CD4-positive, alpha-beta memory T cell (primary cell): ENCODE measurements at regions not wholly inside any gene's neighbourhood (a gene's known extent, or its start where the extent isn't known, plus 50 kb on each side); places are given as distances from the start of the nearest gene placed in this dataset.

Experiments
- CTCF ChIA-PET: fragments of 350-600 bp; sonication (Branson Sonifier 250); formaldehyde crosslinking; loops from one replicate; lab custom pipeline; 2021; ENCODE audit warnings: inconsistent platforms; ENCODE audit not compliant: partially characterized antibody; lab: Charles Lee
- POLR2A ChIA-PET: fragments of 350-600 bp; sonication (Branson Sonifier 250); formaldehyde crosslinking; loops from one replicate; lab custom pipeline; 2021; ENCODE audit not compliant: partially characterized antibody; lab: Charles Lee
- DNase-seq, 5 donors: peaks; one replicate each; pipeline versions ENCODE4 v3.0.0 to v3.0.0-alpha.2; 2020 to 2022; ENCODE audit warnings: mixed read lengths in 1 of 5
- H3K27ac ChIP-seq: one replicate; pipeline ENCODE4 v1.7.0; 2013; ENCODE audit warnings: low read depth, low read length
- H3K27me3 ChIP-seq: 2 replicates; pipeline ENCODE4 v1.7.0; 2013; ENCODE audit warnings: mild to moderate bottlenecking, low read length, moderate library complexity; ENCODE audit not compliant: insufficient read depth
- H3K36me3 ChIP-seq: 2 replicates; pipeline ENCODE4 v1.7.0; 2013; ENCODE audit warnings: mild to moderate bottlenecking, low read length, moderate library complexity; ENCODE audit not compliant: insufficient read depth
- H3K4me1 ChIP-seq: 2 replicates; pipeline ENCODE4 v1.7.0; 2013; ENCODE audit warnings: mild to moderate bottlenecking, low read length, moderate library complexity; ENCODE audit not compliant: insufficient read depth
- H3K4me3 ChIP-seq, 2 donors: one replicate each; pipeline ENCODE4 v1.7.0; 2013; ENCODE audit warnings: low read length in 2 of 2, mild to moderate bottlenecking in 1 of 2
- H3K9me3 ChIP-seq, 2 donors: one replicate each; pipeline ENCODE4 v1.7.0; 2013; ENCODE audit warnings: low read length in 2 of 2, control low read depth in 1 of 2; ENCODE audit not compliant: control insufficient read depth in 1 of 2
- H3K27ac Mint-ChIP-seq, 7 donors: one replicate each; pipeline ENCODE4 v1.8.0; 2020 to 2021; ENCODE audit warnings: mixed read lengths in 7 of 7, mild to moderate bottlenecking in 6 of 7, inconsistent platforms in 3 of 7, moderate library complexity in 3 of 7
- H3K27me3 Mint-ChIP-seq, 2 donors: one replicate each; pipeline ENCODE4 v1.8.0; 2020 to 2021; ENCODE audit warnings: mixed read lengths in 2 of 2
- H3K36me3 Mint-ChIP-seq, 2 donors: one replicate each; pipeline ENCODE4 v1.8.0; 2020 to 2021; ENCODE audit warnings: mixed read lengths in 2 of 2, inconsistent platforms in 1 of 2, mild to moderate bottlenecking in 1 of 2
- H3K4me1 Mint-ChIP-seq, 4 donors: one replicate each; pipeline ENCODE4 v1.8.0; 2020 to 2021; ENCODE audit warnings: mixed read lengths in 4 of 4, mild to moderate bottlenecking in 1 of 4
- H3K4me3 Mint-ChIP-seq, 8 donors: one replicate each; pipeline ENCODE4 v1.8.0; 2020 to 2021; ENCODE audit warnings: mixed read lengths in 8 of 8, mild to moderate bottlenecking in 7 of 8, moderate library complexity in 6 of 8, inconsistent platforms in 3 of 8
- H3K9me3 Mint-ChIP-seq, 8 donors: one replicate each; pipeline ENCODE4 v1.8.0; 2020 to 2021; ENCODE audit warnings: mixed read lengths in 8 of 8, mild to moderate bottlenecking in 5 of 8, inconsistent platforms in 3 of 8, moderate library complexity in 1 of 8
- intact Hi-C: fragments of 100-400 bp; cut with micrococcal nuclease; formaldehyde crosslinking; loops from one replicate; pipeline ENCODE4 v1.15.1; 2023

GRCh38 chr4:126242679-126243390 is 928.1 kb downstream of the FAT4 start:
- intact Hi-C loops = no loop called here
- no peak overlapping the region for H3K4me3 ChIP-seq
- no peaks in the 10 kb centered on the region for H3K27me3 ChIP-seq
- H3K9me3 Mint-ChIP-seq = peaks cover 2 to 19% (median 5%) of the 10 kb centered on the region in 8 donors
- H3K36me3 Mint-ChIP-seq = no peaks in the 10 kb centered on the region
- no peaks in the 10 kb centered on the region for H3K27me3 Mint-ChIP-seq
- ChIA-PET POLR2A (no interaction called here), CTCF (no interaction called here)
- peaks cover 0 to 3% of the 10 kb centered on the region in 2 donors for H3K9me3 ChIP-seq
- no peak overlapping the region for H3K27ac ChIP-seq
- H3K27ac Mint-ChIP-seq = no peak overlapping the region
- H3K36me3 ChIP-seq = no peaks in the 10 kb centered on the region
- no peak overlapping the region for H3K4me3 Mint-ChIP-seq
- no peaks in the 10 kb centered on the region for H3K4me1 Mint-ChIP-seq
- no peak for DNase-seq
- H3K4me1 ChIP-seq = no peaks in the 10 kb centered on the region

- Mint-ChIP-seq H3K9me3 (peaks cover 0 to 16% (median 6%) of the 10 kb centered on the region in 8 donors), H3K27ac (no peak overlapping the region), H3K4me1 (no peaks in the 10 kb centered on the region), H3K27me3 (no peaks in the 10 kb centered on the region), H3K36me3 (no peaks in the 10 kb centered on the region), H3K4me3 (no peak overlapping the region)
- DNase-seq = no peak
- Histone ChIP-seq H3K9me3 (peaks cover 0 to 3% of the 10 kb centered on the region in 2 donors), H3K4me3 (no peak overlapping the region), H3K4me1 (no peaks in the 10 kb centered on the region), H3K27ac (no peak overlapping the region), H3K36me3 (no peaks in the 10 kb centered on the region), H3K27me3 (no peaks in the 10 kb centered on the region)
- POLR2A ChIA-PET = no interaction called here
- intact Hi-C loops = no loop called here
- CTCF ChIA-PET = no interaction called here
Measured at GRCh38 chr4:126247409-126247808, 932.7 kb downstream of the FAT4 start.

- POLR2A ChIA-PET = no interaction called here
- H3K4me3 ChIP-seq = no peak overlapping the region
- no peaks in the 10 kb centered on the region for H3K9me3 ChIP-seq
- Mint-ChIP-seq H3K9me3 (peaks cover 0 to 19% (median 7%) of the 10 kb centered on the region in 8 donors), H3K4me1 (no peaks in the 10 kb centered on the region), H3K27me3 (no peaks in the 10 kb centered on the region), H3K4me3 (no peak overlapping the region), H3K27ac (no peak overlapping the region), H3K36me3 (no peaks in the 10 kb centered on the region)
- H3K27me3 ChIP-seq = no peaks in the 10 kb centered on the region
- intact Hi-C loops = no loop called here
- DNase-seq = no peak
- H3K27ac ChIP-seq = no peak overlapping the region
- H3K4me1 ChIP-seq = no peaks in the 10 kb centered on the region
- no peaks in the 10 kb centered on the region for H3K36me3 ChIP-seq
- CTCF ChIA-PET = no interaction called here
Measured at GRCh38 chr4:126250006-126250405, 935.3 kb downstream of the FAT4 start.

- Mint-ChIP-seq H3K27ac (no peak overlapping the region), H3K4me1 (no peaks in the 10 kb centered on the region), H3K9me3 (peaks cover 0 to 13% (median 6%) of the 10 kb centered on the region in 8 donors), H3K27me3 (no peaks in the 10 kb centered on the region), H3K4me3 (no peak overlapping the region), H3K36me3 (no peaks in the 10 kb centered on the region)
- Histone ChIP-seq H3K36me3 (no peaks in the 10 kb centered on the region), H3K4me1 (no peaks in the 10 kb centered on the region), H3K4me3 (no peak overlapping the region), H3K27ac (no peak overlapping the region), H3K9me3 (no peaks in the 10 kb centered on the region), H3K27me3 (no peaks in the 10 kb centered on the region)
- no peak for DNase-seq
- intact Hi-C loops = no loop called here
- POLR2A ChIA-PET = no interaction called here
- CTCF ChIA-PET = no interaction called here
Measured at GRCh38 chr4:126251169-126251568, 936.4 kb downstream of the FAT4 start.

GRCh38 chr4:126262665-126263064 is 947.9 kb downstream of the FAT4 start:
- POLR2A ChIA-PET = no interaction called here
- H3K27ac Mint-ChIP-seq = no peak overlapping the region
- CTCF ChIA-PET = interaction anchor here (0.8 kb wide), 1 partner anchor 9 kb away, joined by 4 read pairs; no protein-coding TSS in a partner anchor

GRCh38 chr4:126264839-126265238 is 950.1 kb downstream of the FAT4 start:
- no peaks in the 10 kb centered on the region for H3K4me1 ChIP-seq
- POLR2A ChIA-PET = no interaction called here
- H3K36me3 ChIP-seq = no peaks in the 10 kb centered on the region
- Mint-ChIP-seq H3K4me3 (no peak overlapping the region), H3K27ac (no peak overlapping the region), H3K4me1 (no peaks in the 10 kb centered on the region), H3K9me3 (peaks cover 0 to 4% (median 0%) of the 10 kb centered on the region in 8 donors), H3K27me3 (no peaks in the 10 kb centered on the region), H3K36me3 (no peaks in the 10 kb centered on the region)
- H3K4me3 ChIP-seq = no peak overlapping the region
- no peaks in the 10 kb centered on the region for H3K27me3 ChIP-seq
- intact Hi-C loops = no loop called here
- H3K27ac ChIP-seq = no peak overlapping the region
- no peaks in the 10 kb centered on the region for H3K9me3 ChIP-seq
- DNase-seq = no peak
- CTCF ChIA-PET = no interaction called here

More at GRCh38 chr4:126262665-126263064, 947.9 kb downstream of the FAT4 start:
- Histone ChIP-seq H3K27me3 (no peaks in the 10 kb centered on the region), H3K9me3 (no peaks in the 10 kb centered on the region), H3K36me3 (no peaks in the 10 kb centered on the region), H3K27ac (no peak overlapping the region), H3K4me1 (no peaks in the 10 kb centered on the region), H3K4me3 (no peak overlapping the region)
- Mint-ChIP-seq H3K9me3 (peaks cover 0 to 8% (median 0%) of the 10 kb centered on the region in 8 donors), H3K36me3 (no peaks in the 10 kb centered on the region), H3K4me1 (no peaks in the 10 kb centered on the region), H3K4me3 (no peak overlapping the region), H3K27me3 (no peaks in the 10 kb centered on the region)
- intact Hi-C loops = no loop called here
- no peak for DNase-seq

- H3K9me3 ChIP-seq = no peaks in the 10 kb centered on the region
- H3K27me3 Mint-ChIP-seq = no peaks in the 10 kb centered on the region
- POLR2A ChIA-PET = no interaction called here
Measured at GRCh38 chr4:126265888-126266287, 951.1 kb downstream of the FAT4 start.

More at GRCh38 chr4:126265888-126266287, 951.1 kb downstream of the FAT4 start:
- Mint-ChIP-seq H3K4me3 (no peak overlapping the region), H3K27ac (no peak overlapping the region), H3K9me3 (peaks cover 0 to 6% (median 1%) of the 10 kb centered on the region in 8 donors), H3K4me1 (no peaks in the 10 kb centered on the region), H3K36me3 (no peaks in the 10 kb centered on the region)
- CTCF ChIA-PET = no interaction called here
- Histone ChIP-seq H3K4me3 (no peak overlapping the region), H3K4me1 (no peaks in the 10 kb centered on the region), H3K27ac (no peak overlapping the region), H3K36me3 (no peaks in the 10 kb centered on the region), H3K27me3 (no peaks in the 10 kb centered on the region)
- intact Hi-C loops = no loop called here
- DNase-seq = no peak
